HG02840 (cell line): ENCODE measurements at regions not wholly inside any gene's neighbourhood (a gene's known extent, or its start where the extent isn't known, plus 50 kb on each side); places are given as distances from the start of the nearest gene placed in this dataset.

ENCODE experiments used
- ATAC-seq: cut with Tn5 transposase; IDR thresholded peaks from one replicate; pipeline ENCODE4 v1.9.1; 2021; ENCODE audit warnings: mild to moderate bottlenecking, moderate library complexity, moderate number of reproducible peaks; ENCODE audit not compliant: unreplicated experiment, low FRiP score

GRCh38 chr2:128812183-128812940 lies 493.7 kb upstream of the HS6ST1 start:
- no peak for ATAC-seq

- no peak for ATAC-seq
These were observed 494.8 kb upstream of the HS6ST1 start for GRCh38 chr2:128813352-128814034.

- ATAC-seq, result no peak
These were observed 496.6 kb upstream of the HS6ST1 start for GRCh38 chr2:128815248-128815647.

GRCh38 chr2:128817171-128817570 lies 498.5 kb upstream of the HS6ST1 start:
- ATAC-seq, result no peak

GRCh38 chr2:128817813-128818212 lies 499.1 kb upstream of the HS6ST1 start:
- ATAC-seq, result no peak

- no peak for ATAC-seq
These were observed 499.6 kb upstream of the HS6ST1 start for GRCh38 chr2:128818248-128818647.

- no peak for ATAC-seq
These were observed 500.2 kb upstream of the HS6ST1 start for GRCh38 chr2:128818704-128819491.

- ATAC-seq, result no peak
These were observed 501.8 kb upstream of the HS6ST1 start for GRCh38 chr2:128820452-128820851.

GRCh38 chr2:128821010-128821409 lies 502.3 kb upstream of the HS6ST1 start:
- ATAC-seq, result no peak

- ATAC-seq, result no peak
These were observed 514.4 kb upstream of the HS6ST1 start for GRCh38 chr2:128832946-128833663.

- ATAC-seq, result no peak
These were observed 515.0 kb upstream of the HS6ST1 start for GRCh38 chr2:128833664-128834027.

- ATAC-seq, result no peak
These were observed 515.7 kb upstream of the HS6ST1 start for GRCh38 chr2:128834207-128834879.

GRCh38 chr2:128834880-128835252 lies 516.2 kb upstream of the HS6ST1 start:
- no peak for ATAC-seq

- ATAC-seq, result no peak
These were observed 516.7 kb upstream of the HS6ST1 start for GRCh38 chr2:128835342-128835855.

- ATAC-seq, result no peak
These were observed 517.3 kb upstream of the HS6ST1 start for GRCh38 chr2:128835974-128836373.

GRCh38 chr2:128836559-128837100 lies 518.0 kb upstream of the HS6ST1 start:
- no peak for ATAC-seq

GRCh38 chr2:128838244-128838643 lies 519.6 kb upstream of the HS6ST1 start:
- ATAC-seq, result no peak

- no peak for ATAC-seq
These were observed 523.1 kb upstream of the HS6ST1 start for GRCh38 chr2:128841803-128842202.

GRCh38 chr2:128867311-128867710 lies 548.6 kb upstream of the HS6ST1 start:
- ATAC-seq, result no peak
